HEK293T (cell line): ENCODE measurements at regions not wholly inside any gene's neighbourhood (a gene's known extent, or its start where the extent isn't known, plus 50 kb on each side); places are given as distances from the start of the nearest gene placed in this dataset.

Source experiments
- CTCF ChIA-PET: fragments of 350-600 bp; formaldehyde crosslinking; extraction: SDS; loops from one replicate; lab custom pipeline; 2021; ENCODE audit warnings: antibody characterized with exemption, inconsistent platforms; lab: Yijun Ruan, JAX
- POLR2A ChIA-PET: fragments of 350-600 bp; formaldehyde crosslinking; extraction: SDS; loops from one replicate; lab custom pipeline; 2020; ENCODE audit warnings: antibody characterized with exemption, inconsistent platforms; lab: Yijun Ruan, JAX
- DNase-seq: peaks from one replicate; pipeline ENCODE4 v3.0.0; 2012; ENCODE audit warnings: mixed read lengths; ENCODE audit errors: extremely low spot score
- ARNT ChIP-seq: fragments of 450-650 bp; IDR thresholded peaks from 2 replicates; pipeline ENCODE4 v1.6.1; 2017; ENCODE audit warnings: mild to moderate bottlenecking
- BHLHE40 ChIP-seq: fragments of 450-650 bp; IDR thresholded peaks from 2 replicates; pipeline ENCODE4 v1.6.1; 2016; ENCODE audit warnings: mild to moderate bottlenecking, moderate library complexity, borderline replicate concordance
- CTBP1 ChIP-seq: fragments of 450-650 bp; IDR thresholded peaks from 2 replicates; pipeline ENCODE4 v1.6.1; 2016; ENCODE audit warnings: borderline replicate concordance
- ELF4 ChIP-seq: fragments of 450-650 bp; IDR thresholded peaks from 2 replicates; pipeline ENCODE4 v1.6.1; 2017; ENCODE audit warnings: antibody characterized with exemption
- FOXA1 ChIP-seq: fragments of 450-650 bp; IDR thresholded peaks from 2 replicates; pipeline ENCODE4 v1.6.1; 2016; ENCODE audit warnings: mild to moderate bottlenecking
- FOXK2 ChIP-seq: fragments of 450-650 bp; IDR thresholded peaks from 2 replicates; pipeline ENCODE4 v1.6.1; 2016; ENCODE audit warnings: mild to moderate bottlenecking
- FOXM1 ChIP-seq: fragments of 450-650 bp; IDR thresholded peaks from 2 replicates; pipeline ENCODE4 v1.6.1; 2017; ENCODE audit warnings: mild to moderate bottlenecking, borderline replicate concordance
- HDGF ChIP-seq: fragments of 450-650 bp; IDR thresholded peaks from 2 replicates; pipeline ENCODE4 v1.6.1; 2017; ENCODE audit warnings: antibody characterized with exemption, borderline replicate concordance
- L3MBTL2 ChIP-seq: fragments of 450-650 bp; conservative IDR thresholded peaks from 2 replicates; pipeline ENCODE4 v1.6.1; 2016; ENCODE audit warnings: mild to moderate bottlenecking
- LEF1 ChIP-seq: fragments of 450-650 bp; IDR thresholded peaks from 2 replicates; pipeline ENCODE4 v1.6.1; 2017; ENCODE audit warnings: mild to moderate bottlenecking, borderline replicate concordance
- NFRKB ChIP-seq: fragments of 450-650 bp; IDR thresholded peaks from 2 replicates; pipeline ENCODE4 v1.6.1; 2016; ENCODE audit warnings: mild to moderate bottlenecking, moderate library complexity
- PKNOX1 ChIP-seq: fragments of 450-650 bp; IDR thresholded peaks from 2 replicates; pipeline ENCODE4 v1.6.1; 2016
- SP1 ChIP-seq: fragments of 450-650 bp; IDR thresholded peaks from 2 replicates; pipeline ENCODE4 v1.6.1; 2017
- SUZ12 ChIP-seq: fragments of 450-650 bp; IDR thresholded peaks from 2 replicates; pipeline ENCODE4 v1.6.1; 2016; ENCODE audit warnings: mild to moderate bottlenecking
- TARDBP ChIP-seq: fragments of 450-650 bp; IDR thresholded peaks from 2 replicates; pipeline ENCODE4 v1.6.1; 2016
- ZNF384 ChIP-seq: fragments of 450-650 bp; IDR thresholded peaks from 2 replicates; pipeline ENCODE4 v1.6.1; 2016

- ChIA-PET CTCF (no interaction called here), POLR2A (no interaction called here)
- TF ChIP-seq CTBP1 (no peak), ARNT (no peak), NFRKB (no peak), ZNF384 (no peak), SUZ12 (no peak), LEF1 (no peak), ELF4 (no peak), FOXM1 (no peak), L3MBTL2 (no peak), SP1 (no peak), TARDBP (no peak), FOXA1 (no peak)
- DNase-seq, result no peak
Observed at GRCh38 chr5:121793791-121794190, 57.9 kb upstream of the FTMT start.

- DNase-seq, result no peak
- ChIA-PET CTCF (no interaction called here), POLR2A (no interaction called here)
- TF ChIP-seq L3MBTL2 (no peak), ARNT (no peak), PKNOX1 (no peak), CTBP1 (no peak), SUZ12 (no peak), BHLHE40 (no peak), ELF4 (no peak), FOXK2 (no peak), LEF1 (no peak), NFRKB (no peak), ZNF384 (no peak), SP1 (no peak), TARDBP (no peak), FOXA1 (no peak)
Observed at GRCh38 chr5:121795511-121795910, 56.2 kb upstream of the FTMT start.

GRCh38 chr5:121797681-121798518 lies 53.8 kb upstream of the FTMT start:
- POLR2A ChIA-PET, result no interaction called here
- no peak for TF ChIP-seq ZNF384
- no peak for TF ChIP-seq ELF4
- TF ChIP-seq NFRKB, result no peak
- no peak for TF ChIP-seq ARNT
- no peak for TF ChIP-seq FOXK2
- no peak for TF ChIP-seq HDGF
- TF ChIP-seq FOXM1, result no peak
- TF ChIP-seq BHLHE40, result no peak
- no peak for TF ChIP-seq LEF1
- no peak for TF ChIP-seq PKNOX1
- TF ChIP-seq L3MBTL2, result no peak
- TF ChIP-seq TARDBP, result no peak
- no peak for TF ChIP-seq SP1
- TF ChIP-seq FOXA1, result no peak
- TF ChIP-seq SUZ12, result no peak
- CTCF ChIA-PET, result no interaction called here
- DNase-seq, result no peak
